Activated CD4-positive, alpha-beta T cell treated with anti-CD3 and anti-CD28 coated beads for 36 hours (primary cell): ENCODE measurements at regions not wholly inside any gene's neighbourhood (a gene's known extent, or its start where the extent isn't known, plus 50 kb on each side); places are given as distances from the start of the nearest gene placed in this dataset.

Experiments
- ATAC-seq: fragments of 200-7000 bp; cut with Tn5 transposase; one replicate; pipeline ENCODE4 v1.10.0; 2021; ENCODE audit warnings: mild to moderate bottlenecking, moderate library complexity
- CTCF ChIA-PET: fragments of 350-600 bp; sonication (Branson Sonifier 250); formaldehyde crosslinking; loops from one replicate; lab custom pipeline; 2021; ENCODE audit warnings: antibody characterized with exemption; lab: Charles Lee
- POLR2A ChIA-PET: fragments of 350-600 bp; sonication (Branson Sonifier 250); formaldehyde crosslinking; loops from one replicate; lab custom pipeline; 2021; ENCODE audit warnings: antibody characterized with exemption, inconsistent platforms; lab: Charles Lee
- DNase-seq: peaks from one replicate; pipeline ENCODE4 v3.0.0-alpha.2; 2020
- H3K27ac Mint-ChIP-seq: one replicate; pipeline ENCODE4 v1.8.0; 2021; ENCODE audit warnings: mixed read lengths
- H3K27me3 Mint-ChIP-seq: one replicate; pipeline ENCODE4 v1.8.0; 2021; ENCODE audit warnings: mixed read lengths
- H3K36me3 Mint-ChIP-seq: one replicate; pipeline ENCODE4 v1.8.0; 2021; ENCODE audit warnings: low read depth, mixed read lengths
- H3K4me1 Mint-ChIP-seq: one replicate; pipeline ENCODE4 v1.8.0; 2021; ENCODE audit warnings: mixed read lengths
- H3K4me3 Mint-ChIP-seq: one replicate; pipeline ENCODE4 v1.8.0; 2021; ENCODE audit warnings: mild to moderate bottlenecking, moderate library complexity, mixed read lengths
- H3K9me3 Mint-ChIP-seq: one replicate; pipeline ENCODE4 v1.8.0; 2021; ENCODE audit warnings: low read depth, mixed read lengths
- intact Hi-C, 2 experiments: fragments of 100-400 bp; cut with DNase I in 1 of 2; cut with micrococcal nuclease in 1 of 2; formaldehyde crosslinking; loops; one replicate each; pipeline versions ENCODE4 v1.14.2 to v1.15.1; 2022 to 2024; cut with DNase I, micrococcal nuclease

- no peak overlapping the region for H3K4me3 Mint-ChIP-seq
- H3K27me3 Mint-ChIP-seq, result no peaks in the 10 kb centered on the region
- H3K9me3 Mint-ChIP-seq, result no peaks in the 10 kb centered on the region
- intact Hi-C loops, result no loop called here
- peaks cover 9% of the 10 kb centered on the region for H3K4me1 Mint-ChIP-seq
- H3K27ac Mint-ChIP-seq, result peak overlapping the region; percentile 19
- POLR2A ChIA-PET, result no interaction called here
- DNase-seq, result no peak
- H3K36me3 Mint-ChIP-seq, result no peaks in the 10 kb centered on the region
- peak; percentile 33 for ATAC-seq
- CTCF ChIA-PET, result interaction anchor here (0.6 to 1.5 kb wide), 4 partner anchors 10 to 243 kb away, joined by 3 to 9 read pairs (median 4); no protein-coding TSS in a partner anchor
Measured at GRCh38 chr6:121959501-121959900, 440.0 kb upstream of the HSF2 start.

- no peak overlapping the region for H3K27ac Mint-ChIP-seq
- intact Hi-C loops, result no loop called here
- no peak for DNase-seq
- CTCF ChIA-PET, result no interaction called here
- no peak for ATAC-seq
- H3K4me1 Mint-ChIP-seq, result peaks cover 9% of the 10 kb centered on the region
- no peak overlapping the region for H3K4me3 Mint-ChIP-seq
- no peaks in the 10 kb centered on the region for H3K36me3 Mint-ChIP-seq
- POLR2A ChIA-PET, result no interaction called here
- H3K9me3 Mint-ChIP-seq, result no peaks in the 10 kb centered on the region
- H3K27me3 Mint-ChIP-seq, result no peaks in the 10 kb centered on the region
Measured at GRCh38 chr6:121961619-121962125, 437.8 kb upstream of the HSF2 start.

- Mint-ChIP-seq H3K4me1 (peaks cover 9% of the 10 kb centered on the region), H3K27me3 (no peaks in the 10 kb centered on the region), H3K4me3 (no peak overlapping the region), H3K36me3 (no peaks in the 10 kb centered on the region), H3K27ac (no peak overlapping the region), H3K9me3 (no peaks in the 10 kb centered on the region)
- ChIA-PET POLR2A (no interaction called here), CTCF (no interaction called here)
- DNase-seq (no peak), ATAC-seq (no peak)
- intact Hi-C loops, result no loop called here
Measured at GRCh38 chr6:121963826-121964225, 435.6 kb upstream of the HSF2 start.

DNA sequence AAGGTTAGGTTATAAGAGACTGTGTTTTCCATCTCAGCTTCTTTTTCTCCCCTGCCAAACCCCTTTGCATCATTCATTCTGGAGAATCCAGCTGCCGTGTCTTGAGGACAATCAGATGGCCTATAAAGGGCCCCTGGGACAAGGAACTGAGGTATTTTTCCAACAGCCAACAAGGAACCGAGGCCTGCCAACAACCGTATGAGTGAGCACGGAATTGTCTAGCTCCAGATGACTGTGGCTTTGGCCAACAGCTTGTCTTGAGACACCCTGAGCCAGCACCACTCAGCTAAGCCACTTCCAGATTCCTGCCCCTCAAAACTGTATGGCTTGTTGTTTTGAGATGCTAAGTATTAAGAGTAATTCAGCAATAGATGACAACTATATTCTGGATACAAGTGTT, 433.7 kb upstream of the HSF2 start:
- ATAC-seq, result no peak
- Mint-ChIP-seq H3K9me3 (no peaks in the 10 kb centered on the region), H3K27ac (no peak overlapping the region), H3K4me3 (no peak overlapping the region), H3K36me3 (no peaks in the 10 kb centered on the region), H3K27me3 (peaks cover 2% of the 10 kb centered on the region), H3K4me1 (no peaks in the 10 kb centered on the region)
- intact Hi-C loops, result no loop called here
- ChIA-PET CTCF (no interaction called here), POLR2A (no interaction called here)
- DNase-seq, result no peak

DNA sequence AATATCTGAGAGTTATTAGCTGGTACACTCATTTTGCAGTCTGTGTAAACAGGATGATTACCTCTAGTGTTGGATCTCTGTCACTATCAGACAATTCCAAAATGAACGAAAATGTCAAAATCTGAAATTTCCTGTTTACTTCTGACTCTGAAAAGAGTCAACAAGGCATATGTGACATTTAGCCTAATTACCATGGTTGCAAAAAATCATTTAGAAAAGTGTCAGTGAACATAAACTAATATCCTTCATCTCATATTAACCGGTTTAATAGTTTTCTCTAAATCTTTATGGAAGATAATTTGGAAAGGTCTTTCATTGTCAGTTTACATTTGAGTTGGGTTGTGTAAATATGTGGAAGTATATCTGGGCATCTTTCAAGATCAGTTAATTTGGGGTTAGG, 431.8 kb upstream of the HSF2 start:
- Mint-ChIP-seq H3K36me3 (no peaks in the 10 kb centered on the region), H3K27me3 (peaks cover 2% of the 10 kb centered on the region), H3K27ac (no peak overlapping the region), H3K4me3 (no peak overlapping the region), H3K9me3 (no peaks in the 10 kb centered on the region), H3K4me1 (no peaks in the 10 kb centered on the region)
- POLR2A ChIA-PET, result no interaction called here
- CTCF ChIA-PET, result no interaction called here
- DNase-seq (no peak), ATAC-seq (no peak)
- intact Hi-C loops, result no loop called here

- intact Hi-C loops, result no loop called here
- H3K36me3 Mint-ChIP-seq, result no peaks in the 10 kb centered on the region
- no peak for ATAC-seq
- H3K4me3 Mint-ChIP-seq, result no peak overlapping the region
- ChIA-PET CTCF (no interaction called here), POLR2A (no interaction called here)
- no peaks in the 10 kb centered on the region for H3K9me3 Mint-ChIP-seq
- H3K27me3 Mint-ChIP-seq, result peaks cover 2% of the 10 kb centered on the region
- no peak for DNase-seq
- H3K27ac Mint-ChIP-seq, result no peak overlapping the region
- H3K4me1 Mint-ChIP-seq, result no peaks in the 10 kb centered on the region
Measured at GRCh38 chr6:121971931-121972335, 427.5 kb upstream of the HSF2 start.

- ATAC-seq (no peak), DNase-seq (no peak)
- no peaks in the 10 kb centered on the region for H3K36me3 Mint-ChIP-seq
- ChIA-PET POLR2A (interaction anchor here (0.5 kb wide), 1 partner anchor 204 kb away, joined by 3 read pairs; no protein-coding TSS in a partner anchor), CTCF (no interaction called here)
- peaks cover 4% of the 10 kb centered on the region for H3K9me3 Mint-ChIP-seq
- intact Hi-C loops, result no loop called here
- H3K27ac Mint-ChIP-seq, result no peak overlapping the region
- H3K4me3 Mint-ChIP-seq, result no peak overlapping the region
- H3K27me3 Mint-ChIP-seq, result no peaks in the 10 kb centered on the region
- H3K4me1 Mint-ChIP-seq, result no peaks in the 10 kb centered on the region
Measured at GRCh38 chr6:121984956-121985355, 414.5 kb upstream of the HSF2 start.

GRCh38 chr6:121993362-121993761, 406.1 kb upstream of the HSF2 start:
- intact Hi-C loops, result no loop called here
- ATAC-seq (no peak), DNase-seq (no peak)
- Mint-ChIP-seq H3K4me3 (no peak overlapping the region), H3K4me1 (peaks cover 3% of the 10 kb centered on the region), H3K27me3 (no peaks in the 10 kb centered on the region), H3K27ac (no peak overlapping the region), H3K9me3 (peaks cover 2% of the 10 kb centered on the region), H3K36me3 (no peaks in the 10 kb centered on the region)
- ChIA-PET POLR2A (no interaction called here), CTCF (interaction anchor here (0.7 kb wide), 1 partner anchor 542 kb away, joined by 3 read pairs; no protein-coding TSS in a partner anchor)

- peaks cover 3% of the 10 kb centered on the region for H3K4me1 Mint-ChIP-seq
- DNase-seq (no peak), ATAC-seq (no peak)
- no peaks in the 10 kb centered on the region for H3K36me3 Mint-ChIP-seq
- CTCF ChIA-PET, result no interaction called here
- no peaks in the 10 kb centered on the region for H3K27me3 Mint-ChIP-seq
- H3K9me3 Mint-ChIP-seq, result peaks cover 2% of the 10 kb centered on the region
- H3K4me3 Mint-ChIP-seq, result no peak overlapping the region
- POLR2A ChIA-PET, result no interaction called here
- intact Hi-C loops, result no loop called here
- no peak overlapping the region for H3K27ac Mint-ChIP-seq
Measured at GRCh38 chr6:121994919-121995318, 404.5 kb upstream of the HSF2 start.

GRCh38 chr6:121998631-121999030, 400.8 kb upstream of the HSF2 start:
- no peak overlapping the region for H3K27ac Mint-ChIP-seq
- no peaks in the 10 kb centered on the region for H3K4me1 Mint-ChIP-seq
- H3K9me3 Mint-ChIP-seq, result peaks cover under 1% of the 10 kb centered on the region
- CTCF ChIA-PET, result no interaction called here
- no peak for DNase-seq
- no peak for ATAC-seq
- POLR2A ChIA-PET, result interaction anchor here (0.7 kb wide), 1 partner anchor 362 kb away, joined by 3 read pairs; no protein-coding TSS in a partner anchor
- no peaks in the 10 kb centered on the region for H3K27me3 Mint-ChIP-seq
- H3K4me3 Mint-ChIP-seq, result no peak overlapping the region
- intact Hi-C loops, result no loop called here
- no peaks in the 10 kb centered on the region for H3K36me3 Mint-ChIP-seq

GRCh38 chr6:121999456-122000065, 399.9 kb upstream of the HSF2 start:
- CTCF ChIA-PET, result no interaction called here
- H3K27me3 Mint-ChIP-seq, result peaks cover 3% of the 10 kb centered on the region
- H3K27ac Mint-ChIP-seq, result no peak overlapping the region
- no peak overlapping the region for H3K4me3 Mint-ChIP-seq
- POLR2A ChIA-PET, result no interaction called here
- intact Hi-C loops, result no loop called here
- no peaks in the 10 kb centered on the region for H3K9me3 Mint-ChIP-seq
- no peaks in the 10 kb centered on the region for H3K4me1 Mint-ChIP-seq
- no peaks in the 10 kb centered on the region for H3K36me3 Mint-ChIP-seq
- DNase-seq (no peak), ATAC-seq (no peak)

DNA sequence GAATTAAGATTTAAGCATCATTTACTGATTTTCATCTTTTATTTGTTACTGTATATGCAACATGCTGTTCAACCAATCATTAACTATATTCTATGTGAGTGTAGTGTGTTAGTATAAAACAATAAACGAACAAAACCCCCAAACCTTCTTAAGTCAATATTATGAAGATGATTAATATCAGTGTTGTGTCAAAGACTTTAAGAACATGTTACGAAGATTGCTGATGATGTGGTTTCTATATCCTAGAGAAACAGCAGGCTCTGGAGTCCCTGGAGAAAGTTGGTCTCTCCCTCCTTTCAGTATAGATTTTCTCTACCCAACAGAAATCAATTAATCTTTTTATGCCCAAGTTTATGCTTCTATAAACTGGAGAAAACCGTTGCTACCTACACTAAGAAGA, 393.8 kb upstream of the HSF2 start:
- DNase-seq (no peak), ATAC-seq (no peak)
- ChIA-PET POLR2A (no interaction called here), CTCF (interaction anchor here (0.6 kb wide), 1 partner anchor 80 kb away, joined by 4 read pairs; no protein-coding TSS in a partner anchor)
- intact Hi-C loops, result no loop called here
- no peaks in the 10 kb centered on the region for H3K9me3 Mint-ChIP-seq
- H3K4me1 Mint-ChIP-seq, result no peaks in the 10 kb centered on the region
- no peak overlapping the region for H3K4me3 Mint-ChIP-seq
- H3K27me3 Mint-ChIP-seq, result peaks cover 4% of the 10 kb centered on the region
- H3K36me3 Mint-ChIP-seq, result no peaks in the 10 kb centered on the region
- H3K27ac Mint-ChIP-seq, result no peak overlapping the region
